DND-41 (cell line): ENCODE measurements at regions not wholly inside any gene's neighbourhood (a gene's known extent, or its start where the extent isn't known, plus 50 kb on each side); places are given as distances from the start of the nearest gene placed in this dataset.

Experiments
- ATAC-seq: fragments of 200-7000 bp; cut with Tn5 transposase; 3 replicates; pipeline ENCODE4 v1.9.1; 2021; ENCODE audit warnings: low read depth; ENCODE audit not compliant: insufficient read depth
- DNase-seq: peaks from one replicate; pipeline ENCODE4 v3.0.0-alpha.2; 2020
- H2AFZ ChIP-seq: 2 replicates; pipeline ENCODE4 v1.6.0; 2012; ENCODE audit warnings: low read depth, low read length
- H3K27ac ChIP-seq: 2 replicates; pipeline ENCODE4 v1.5.1; 2012; ENCODE audit warnings: low read length, inconsistent platforms
- H3K27me3 ChIP-seq: fragments of 200-600 bp; sonication (generic); 2 replicates; pipeline ENCODE4 v1.6.0; 2012; ENCODE audit warnings: low read length, mild to moderate bottlenecking, inconsistent platforms; ENCODE audit not compliant: insufficient read depth, poor library complexity
- H3K36me3 ChIP-seq: 2 replicates; pipeline ENCODE4 v1.5.1; 2012; ENCODE audit warnings: low read length, inconsistent platforms; ENCODE audit not compliant: insufficient read depth
- H3K4me1 ChIP-seq: 2 replicates; pipeline ENCODE4 v1.5.1; 2012; ENCODE audit warnings: mild to moderate bottlenecking, low read length; ENCODE audit not compliant: insufficient read depth
- H3K4me2 ChIP-seq: 2 replicates; pipeline ENCODE4 v1.6.0; 2012; ENCODE audit warnings: mild to moderate bottlenecking, moderate library complexity, low read length, inconsistent platforms; ENCODE audit not compliant: insufficient read depth
- H3K4me3 ChIP-seq, 2 experiments: fragments of 200-600 bp in 1 of 2; shearing (Covaris generic) in 1 of 2; 2 replicates each; pipeline ENCODE4 v1.5.1; 2012 to 2016; ENCODE audit warnings: inconsistent platforms in 2 of 2, low read length in 2 of 2, mild to moderate bottlenecking in 2 of 2, low read depth in 1 of 2, moderate library complexity in 1 of 2
- H3K79me2 ChIP-seq: 2 replicates; pipeline ENCODE4 v1.6.0; 2012; ENCODE audit warnings: low read length, inconsistent platforms; ENCODE audit not compliant: insufficient read depth
- H3K9ac ChIP-seq: 2 replicates; pipeline ENCODE4 v1.6.0; 2012; ENCODE audit warnings: low read depth, mild to moderate bottlenecking, inconsistent platforms, low read length, moderate library complexity
- H3K9me3 ChIP-seq: 2 replicates; pipeline ENCODE4 v1.5.1; 2012; ENCODE audit warnings: low read length, moderate library complexity, mild to moderate bottlenecking, inconsistent platforms; ENCODE audit not compliant: insufficient read depth, severe bottlenecking
- H4K20me1 ChIP-seq: 2 replicates; pipeline ENCODE4 v1.6.0; 2012; ENCODE audit warnings: low read length; ENCODE audit not compliant: insufficient read depth
- EZH2 ChIP-seq: IDR thresholded peaks from 3 replicates; pipeline ENCODE4 v1.6.1; 2012; ENCODE audit warnings: borderline replicate concordance, low read depth, mild to moderate bottlenecking, moderate library complexity, low read length, inconsistent platforms; ENCODE audit not compliant: severe bottlenecking
- TF ChIP-seq, protein P1 (sequence below): IDR thresholded peaks from 2 replicates; pipeline ENCODE4 v1.5.1; 2012; ENCODE audit warnings: borderline replicate concordance, low read length, moderate library complexity, mild to moderate bottlenecking; ENCODE audit not compliant: poor library complexity, severe bottlenecking; ENCODE audit errors: extremely low read depth

DNA sequence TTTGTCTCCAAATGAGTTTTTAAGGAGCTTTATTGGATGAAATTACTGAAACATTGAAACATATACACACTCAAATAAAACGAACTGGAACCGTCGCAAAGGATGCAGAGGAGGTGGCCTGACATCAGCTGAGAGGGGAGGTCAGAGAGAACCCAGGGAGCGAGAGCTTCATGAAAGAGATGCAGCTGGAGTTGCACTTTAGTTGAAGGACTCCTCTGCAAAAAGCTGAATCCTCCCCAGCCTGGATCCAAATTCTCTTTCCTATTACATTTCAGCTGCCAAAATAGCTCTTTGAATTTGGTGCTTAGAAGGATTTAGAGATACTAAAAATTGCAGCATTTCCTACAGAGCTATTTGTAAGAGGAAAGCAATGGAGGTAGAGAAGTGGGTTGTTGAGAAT lies 140.0 kb upstream of the DPP6 start:
- no peak overlapping the region for H3K4me2 ChIP-seq
- H3K27me3 ChIP-seq: no peaks in the 10 kb centered on the region
- H3K9me3 ChIP-seq: no peaks in the 10 kb centered on the region
- ATAC-seq (no peak), DNase-seq (no peak)
- no peaks in the 10 kb centered on the region for H3K36me3 ChIP-seq
- no peaks in the 10 kb centered on the region for H4K20me1 ChIP-seq
- H3K79me2 ChIP-seq: no peaks in the 10 kb centered on the region
- H2AFZ ChIP-seq: no peak overlapping the region
- no peak for TF ChIP-seq EZH2
- TF ChIP-seq, protein P1, sequence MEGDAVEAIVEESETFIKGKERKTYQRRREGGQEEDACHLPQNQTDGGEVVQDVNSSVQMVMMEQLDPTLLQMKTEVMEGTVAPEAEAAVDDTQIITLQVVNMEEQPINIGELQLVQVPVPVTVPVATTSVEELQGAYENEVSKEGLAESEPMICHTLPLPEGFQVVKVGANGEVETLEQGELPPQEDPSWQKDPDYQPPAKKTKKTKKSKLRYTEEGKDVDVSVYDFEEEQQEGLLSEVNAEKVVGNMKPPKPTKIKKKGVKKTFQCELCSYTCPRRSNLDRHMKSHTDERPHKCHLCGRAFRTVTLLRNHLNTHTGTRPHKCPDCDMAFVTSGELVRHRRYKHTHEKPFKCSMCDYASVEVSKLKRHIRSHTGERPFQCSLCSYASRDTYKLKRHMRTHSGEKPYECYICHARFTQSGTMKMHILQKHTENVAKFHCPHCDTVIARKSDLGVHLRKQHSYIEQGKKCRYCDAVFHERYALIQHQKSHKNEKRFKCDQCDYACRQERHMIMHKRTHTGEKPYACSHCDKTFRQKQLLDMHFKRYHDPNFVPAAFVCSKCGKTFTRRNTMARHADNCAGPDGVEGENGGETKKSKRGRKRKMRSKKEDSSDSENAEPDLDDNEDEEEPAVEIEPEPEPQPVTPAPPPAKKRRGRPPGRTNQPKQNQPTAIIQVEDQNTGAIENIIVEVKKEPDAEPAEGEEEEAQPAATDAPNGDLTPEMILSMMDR: no peak
- no peak overlapping the region for H3K4me3 ChIP-seq
- no peak overlapping the region for H3K27ac ChIP-seq
- H3K4me1 ChIP-seq: no peaks in the 10 kb centered on the region
- no peak overlapping the region for H3K9ac ChIP-seq

DNA sequence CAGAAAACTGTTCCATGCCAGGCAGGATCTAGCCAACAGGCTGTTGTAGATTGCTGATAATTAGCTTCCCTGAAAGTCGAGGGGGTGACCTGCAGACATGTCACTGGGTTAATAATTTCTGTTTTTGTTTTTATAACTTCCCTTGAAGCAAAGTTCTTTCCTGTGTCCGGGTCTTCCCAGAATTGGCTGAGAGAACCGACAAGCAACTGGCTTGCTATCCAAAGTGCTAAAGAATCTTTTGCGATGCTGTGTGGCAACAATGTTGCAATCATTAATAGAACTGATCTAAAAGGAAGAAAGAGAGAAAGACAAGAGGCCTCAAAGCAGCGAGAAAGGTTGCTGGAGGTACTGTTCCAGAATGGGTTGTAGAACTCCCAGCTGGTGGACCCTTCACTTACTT lies 132.1 kb upstream of the DPP6 start:
- H3K9ac ChIP-seq: no peak overlapping the region
- no peak for ATAC-seq
- DNase-seq: no peak
- no peak overlapping the region for H3K4me2 ChIP-seq
- no peaks in the 10 kb centered on the region for H4K20me1 ChIP-seq
- no peak overlapping the region for H3K4me3 ChIP-seq
- no peak overlapping the region for H3K27ac ChIP-seq
- no peaks in the 10 kb centered on the region for H3K79me2 ChIP-seq
- TF ChIP-seq EZH2: no peak
- TF ChIP-seq, protein P1: no peak
- no peaks in the 10 kb centered on the region for H3K4me1 ChIP-seq
- no peak overlapping the region for H2AFZ ChIP-seq
- no peaks in the 10 kb centered on the region for H3K27me3 ChIP-seq
- H3K9me3 ChIP-seq: no peaks in the 10 kb centered on the region
- H3K36me3 ChIP-seq: no peaks in the 10 kb centered on the region

DNA sequence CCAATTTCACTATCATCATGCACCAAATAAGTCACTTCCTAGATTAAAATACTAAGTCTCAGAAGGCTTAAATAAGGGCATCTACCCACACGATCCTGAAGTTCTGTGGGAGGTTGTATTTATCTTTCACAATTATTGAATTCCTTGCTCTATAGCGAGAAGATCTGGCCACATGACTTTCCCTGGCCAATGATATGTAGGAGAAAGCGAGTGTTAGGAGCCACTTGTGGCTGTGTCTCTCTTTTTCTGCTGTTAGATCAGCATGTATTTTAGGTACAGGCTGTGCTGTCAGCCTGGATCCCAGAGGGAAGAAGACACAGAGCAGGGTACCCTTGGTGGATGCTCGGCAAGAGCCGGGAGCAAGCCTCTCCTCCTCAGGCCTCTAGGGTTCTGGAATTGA lies 131.3 kb upstream of the DPP6 start:
- TF ChIP-seq EZH2: no peak
- TF ChIP-seq, protein P1: no peak
- DNase-seq (no peak), ATAC-seq (no peak)
- no peaks in the 10 kb centered on the region for H3K36me3 ChIP-seq
- H3K4me2 ChIP-seq: no peak overlapping the region
- no peak overlapping the region for H2AFZ ChIP-seq
- H3K79me2 ChIP-seq: no peaks in the 10 kb centered on the region
- H3K4me3 ChIP-seq: no peak overlapping the region
- H3K27ac ChIP-seq: no peak overlapping the region
- no peak overlapping the region for H3K9ac ChIP-seq
- no peaks in the 10 kb centered on the region for H4K20me1 ChIP-seq
- no peaks in the 10 kb centered on the region for H3K4me1 ChIP-seq
- no peaks in the 10 kb centered on the region for H3K27me3 ChIP-seq
- no peaks in the 10 kb centered on the region for H3K9me3 ChIP-seq

GRCh38 chr7:153921408-153921807 lies 130.8 kb upstream of the DPP6 start:
- H3K27ac ChIP-seq: no peak overlapping the region
- DNase-seq (no peak), ATAC-seq (no peak)
- H3K4me2 ChIP-seq: no peak overlapping the region
- TF ChIP-seq, protein P1: no peak
- no peak for TF ChIP-seq EZH2
- no peaks in the 10 kb centered on the region for H3K4me1 ChIP-seq
- no peak overlapping the region for H3K9ac ChIP-seq
- no peaks in the 10 kb centered on the region for H3K9me3 ChIP-seq
- H4K20me1 ChIP-seq: no peaks in the 10 kb centered on the region
- no peaks in the 10 kb centered on the region for H3K27me3 ChIP-seq
- no peak overlapping the region for H2AFZ ChIP-seq
- H3K36me3 ChIP-seq: no peaks in the 10 kb centered on the region
- no peaks in the 10 kb centered on the region for H3K79me2 ChIP-seq
- H3K4me3 ChIP-seq: no peak overlapping the region
